Upper lobe of right lung (tissue), 1 donor: ENCODE measurements at regions not wholly inside any gene's neighbourhood (a gene's known extent, or its start where the extent isn't known, plus 50 kb on each side); places are given as distances from the start of the nearest gene placed in this dataset.
A peak's percentile ranks its signal among the peaks of the same experiment; 100 is the strongest.

Experiments
- ATAC-seq: fragments of 200-7000 bp; cut with Tn5 transposase; one replicate; pipeline ENCODE4 v1.9.1; 2020; ENCODE audit warnings: mild to moderate bottlenecking, moderate library complexity
- DNase-seq: peaks from one replicate; pipeline ENCODE4 v3.0.0-alpha.2; 2020
- H3K27ac ChIP-seq: fragments of 200-600 bp; one replicate; pipeline ENCODE4 v1.8.0; 2022
- H3K27me3 ChIP-seq: fragments of 200-600 bp; one replicate; pipeline ENCODE4 v1.8.0; 2022; ENCODE audit warnings: mild to moderate bottlenecking
- H3K36me3 ChIP-seq: fragments of 200-600 bp; one replicate; pipeline ENCODE4 v1.8.0; 2022
- H3K4me1 ChIP-seq: fragments of 200-600 bp; one replicate; pipeline ENCODE4 v1.8.0; 2022
- H3K4me3 ChIP-seq: fragments of 200-600 bp; one replicate; pipeline ENCODE4 v1.8.0; 2022; ENCODE audit warnings: mild to moderate bottlenecking
- H3K9me3 ChIP-seq: fragments of 200-600 bp; one replicate; pipeline ENCODE4 v1.8.0; 2022
- CTCF ChIP-seq: fragments of 200-600 bp; IDR thresholded peaks from one replicate; pipeline ENCODE4 v1.8.0; 2022; ENCODE audit warnings: antibody characterized with exemption
- intact Hi-C: fragments of 100-400 bp; cut with DNase I; formaldehyde crosslinking; loops from one replicate; pipeline ENCODE4 v1.11.0; 2022
- donor health status: DM: no; HTN: yes; CAD: no; lungs with severe emphysema.

DNA sequence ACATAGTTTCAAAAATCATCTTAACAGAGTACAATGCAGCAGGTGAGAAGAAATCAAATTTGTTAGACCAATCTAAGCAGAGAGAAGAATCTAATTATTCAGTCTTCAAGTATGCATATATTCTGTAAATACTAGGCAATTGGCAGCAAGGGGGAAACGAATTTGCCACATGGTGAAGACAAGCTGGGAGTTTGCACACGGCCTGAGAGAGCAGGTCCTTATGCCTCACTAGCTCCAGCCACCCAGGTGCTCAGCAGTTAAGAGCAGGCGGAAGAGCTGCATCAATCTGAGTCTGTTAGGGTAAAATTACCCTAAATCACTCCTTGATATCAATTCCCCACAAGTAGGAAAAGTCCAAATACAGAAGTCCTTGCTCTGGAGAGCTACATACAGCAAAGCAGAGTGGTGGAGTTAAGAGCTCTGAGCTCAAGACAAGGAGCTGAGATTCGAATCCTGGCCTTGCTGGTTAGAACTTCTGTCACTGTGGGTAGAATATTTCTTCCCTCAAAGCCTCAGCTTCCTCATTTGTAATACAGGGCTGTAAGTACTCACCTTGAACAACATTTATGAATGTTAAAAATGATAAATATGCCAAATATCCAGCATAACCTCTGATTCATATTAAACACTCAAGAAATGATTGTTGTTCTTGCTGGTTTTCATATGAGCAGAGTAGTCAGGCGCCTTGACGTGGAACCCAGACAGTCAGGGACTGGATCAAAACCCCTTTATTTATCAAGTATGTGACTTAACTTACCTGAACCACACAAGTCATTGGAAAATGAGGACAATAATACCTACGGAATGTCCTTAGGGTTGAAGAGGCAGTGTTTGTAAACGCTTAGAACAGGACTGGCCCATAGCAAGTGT, 444.2 kb downstream of the CDH26 start:
- Histone ChIP-seq H3K27me3 (no peaks in the 10 kb centered on the region), H3K4me3 (no peak overlapping the region), H3K27ac (no peak overlapping the region), H3K9me3 (no peaks in the 10 kb centered on the region), H3K4me1 (no peaks in the 10 kb centered on the region), H3K36me3 (no peaks in the 10 kb centered on the region)
- DNase-seq, result no peak
- no peak for TF ChIP-seq CTCF
- intact Hi-C loops, result no loop called here
- peak; percentile 23 for ATAC-seq

DNA sequence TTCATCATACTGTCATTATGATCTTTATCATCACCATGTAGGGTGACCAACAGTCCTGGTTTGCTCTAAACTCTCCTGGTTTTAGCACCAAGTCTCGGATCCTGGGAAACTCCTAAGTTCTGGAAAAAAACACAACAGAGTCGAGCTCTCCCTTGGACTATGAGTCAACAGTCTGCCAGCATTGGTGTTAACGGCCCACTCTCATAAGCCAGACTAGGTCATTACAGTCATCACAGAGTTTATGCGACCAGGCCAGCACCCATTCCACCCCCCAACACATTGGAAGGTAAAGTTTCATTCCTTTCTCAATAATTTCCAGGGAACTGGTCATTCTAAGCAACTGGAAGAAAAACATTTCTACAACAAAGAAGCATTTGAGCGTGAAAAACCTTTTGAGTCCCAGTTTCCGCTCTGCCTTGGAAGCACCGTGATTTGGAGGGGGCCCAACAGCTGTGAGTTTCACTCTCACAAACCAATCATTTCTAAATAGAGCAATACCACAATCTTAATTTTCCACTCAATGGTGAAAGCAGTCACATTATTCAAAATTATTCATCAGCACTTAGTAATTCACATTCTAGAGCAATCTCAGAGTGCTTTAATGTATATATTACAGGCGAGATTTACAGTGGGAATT, 445.0 kb downstream of the CDH26 start:
- TF ChIP-seq CTCF, result no peak
- Histone ChIP-seq H3K4me1 (no peaks in the 10 kb centered on the region), H3K4me3 (no peak overlapping the region), H3K27ac (no peak overlapping the region), H3K27me3 (no peaks in the 10 kb centered on the region), H3K9me3 (no peaks in the 10 kb centered on the region), H3K36me3 (no peaks in the 10 kb centered on the region)
- ATAC-seq, result no peak
- intact Hi-C loops, result no loop called here
- no peak for DNase-seq

GRCh38 chr20:60407011-60407771, 449.0 kb downstream of the CDH26 start:
- Histone ChIP-seq H3K4me3 (no peak overlapping the region), H3K27ac (no peak overlapping the region), H3K36me3 (no peaks in the 10 kb centered on the region), H3K27me3 (no peaks in the 10 kb centered on the region), H3K4me1 (no peaks in the 10 kb centered on the region), H3K9me3 (no peaks in the 10 kb centered on the region)
- no peak for TF ChIP-seq CTCF
- ATAC-seq (peak; percentile 30), DNase-seq (no peak)
- intact Hi-C loops, result no loop called here

- H3K27ac ChIP-seq, result no peak overlapping the region
- no peaks in the 10 kb centered on the region for H3K9me3 ChIP-seq
- H3K27me3 ChIP-seq, result no peaks in the 10 kb centered on the region
- ATAC-seq (no peak), DNase-seq (no peak)
- H3K36me3 ChIP-seq, result no peaks in the 10 kb centered on the region
- H3K4me3 ChIP-seq, result no peak overlapping the region
- no peak for TF ChIP-seq CTCF
- intact Hi-C loops, result no loop called here
- H3K4me1 ChIP-seq, result no peaks in the 10 kb centered on the region
These were observed 449.7 kb downstream of the CDH26 start for GRCh38 chr20:60407938-60408337.

- DNase-seq (no peak), ATAC-seq (no peak)
- intact Hi-C loops, result no loop called here
- Histone ChIP-seq H3K4me3 (no peak overlapping the region), H3K27ac (no peak overlapping the region), H3K27me3 (no peaks in the 10 kb centered on the region), H3K9me3 (no peaks in the 10 kb centered on the region), H3K36me3 (no peaks in the 10 kb centered on the region), H3K4me1 (no peaks in the 10 kb centered on the region)
- no peak for TF ChIP-seq CTCF
These were observed 450.2 kb downstream of the CDH26 start for GRCh38 chr20:60408435-60408834.
